IPS-15b (cell line): ENCODE measurements at regions not wholly inside any gene's neighbourhood (a gene's known extent, or its start where the extent isn't known, plus 50 kb on each side); places are given as distances from the start of the nearest gene placed in this dataset.

Experiments
- H3K27me3 ChIP-seq: one replicate; pipeline ENCODE4 v1.6.1; 2013; ENCODE audit warnings: low read length; ENCODE audit not compliant: control insufficient read depth, insufficient read depth
- H3K36me3 ChIP-seq: one replicate; pipeline ENCODE4 v1.6.1; 2013; ENCODE audit warnings: low read length; ENCODE audit not compliant: control insufficient read depth, insufficient read depth
- H3K4me1 ChIP-seq: one replicate; pipeline ENCODE4 v1.6.1; 2013; ENCODE audit warnings: mild to moderate bottlenecking, low read length; ENCODE audit not compliant: control insufficient read depth, insufficient read depth
- H3K4me3 ChIP-seq: one replicate; pipeline ENCODE4 v1.5.1; 2013; ENCODE audit warnings: low read depth, low read length
- H3K9ac ChIP-seq: one replicate; pipeline ENCODE4 v1.6.1; 2013; ENCODE audit warnings: low read depth, mild to moderate bottlenecking, low read length
- H3K9me3 ChIP-seq: one replicate; pipeline ENCODE4 v1.6.1; 2013; ENCODE audit warnings: mild to moderate bottlenecking, low read length; ENCODE audit not compliant: control insufficient read depth, insufficient read depth

- Histone ChIP-seq H3K4me1 (no peaks in the 10 kb centered on the region), H3K9me3 (no peaks in the 10 kb centered on the region), H3K4me3 (no peak overlapping the region), H3K36me3 (no peaks in the 10 kb centered on the region), H3K9ac (no peak overlapping the region), H3K27me3 (no peaks in the 10 kb centered on the region)
Observed at GRCh38 chr7:110187877-110188554, 902.9 kb upstream of the LRRN3 start.

- Histone ChIP-seq H3K4me1 (peaks cover 2% of the 10 kb centered on the region), H3K27me3 (no peaks in the 10 kb centered on the region), H3K36me3 (no peaks in the 10 kb centered on the region), H3K9me3 (no peaks in the 10 kb centered on the region), H3K9ac (no peak overlapping the region), H3K4me3 (no peak overlapping the region)
Observed at GRCh38 chr7:110204527-110204926, 886.4 kb upstream of the LRRN3 start.

GRCh38 chr7:110205899-110206298 lies 885.0 kb upstream of the LRRN3 start:
- Histone ChIP-seq H3K9ac (no peak overlapping the region), H3K4me1 (peaks cover 2% of the 10 kb centered on the region), H3K4me3 (no peak overlapping the region), H3K9me3 (no peaks in the 10 kb centered on the region), H3K27me3 (no peaks in the 10 kb centered on the region), H3K36me3 (no peaks in the 10 kb centered on the region)

- Histone ChIP-seq H3K4me1 (no peaks in the 10 kb centered on the region), H3K36me3 (no peaks in the 10 kb centered on the region), H3K27me3 (no peaks in the 10 kb centered on the region), H3K9ac (no peak overlapping the region), H3K9me3 (no peaks in the 10 kb centered on the region), H3K4me3 (no peak overlapping the region)
Observed at GRCh38 chr7:110209884-110210283, 881.0 kb upstream of the LRRN3 start.

GRCh38 chr7:110210941-110211608 lies 879.9 kb upstream of the LRRN3 start:
- Histone ChIP-seq H3K4me3 (no peak overlapping the region), H3K9me3 (no peaks in the 10 kb centered on the region), H3K9ac (no peak overlapping the region), H3K4me1 (no peaks in the 10 kb centered on the region), H3K27me3 (no peaks in the 10 kb centered on the region), H3K36me3 (no peaks in the 10 kb centered on the region)

GRCh38 chr7:110224643-110225042 lies 866.3 kb upstream of the LRRN3 start:
- Histone ChIP-seq H3K36me3 (no peaks in the 10 kb centered on the region), H3K9me3 (no peaks in the 10 kb centered on the region), H3K27me3 (no peaks in the 10 kb centered on the region), H3K4me3 (no peak overlapping the region), H3K9ac (no peak overlapping the region), H3K4me1 (no peaks in the 10 kb centered on the region)

GRCh38 chr7:110246118-110246517 lies 844.8 kb upstream of the LRRN3 start:
- Histone ChIP-seq H3K9me3 (no peaks in the 10 kb centered on the region), H3K36me3 (no peaks in the 10 kb centered on the region), H3K27me3 (no peaks in the 10 kb centered on the region), H3K9ac (no peak overlapping the region), H3K4me3 (no peak overlapping the region), H3K4me1 (no peaks in the 10 kb centered on the region)

- Histone ChIP-seq H3K9me3 (no peaks in the 10 kb centered on the region), H3K4me3 (no peak overlapping the region)
Observed at GRCh38 chr7:110253093-110253492, 837.8 kb upstream of the LRRN3 start.

GRCh38 chr7:110257673-110258072 lies 833.3 kb upstream of the LRRN3 start:
- no peaks in the 10 kb centered on the region for H3K27me3 ChIP-seq
- no peak overlapping the region for H3K9ac ChIP-seq
- no peak overlapping the region for H3K4me3 ChIP-seq
- no peaks in the 10 kb centered on the region for H3K4me1 ChIP-seq
- no peaks in the 10 kb centered on the region for H3K36me3 ChIP-seq
- no peaks in the 10 kb centered on the region for H3K9me3 ChIP-seq

More at GRCh38 chr7:110253093-110253492, 837.8 kb upstream of the LRRN3 start:
- H3K27me3 ChIP-seq = no peaks in the 10 kb centered on the region
- H3K36me3 ChIP-seq = no peaks in the 10 kb centered on the region
- H3K4me1 ChIP-seq = no peaks in the 10 kb centered on the region
- no peak overlapping the region for H3K9ac ChIP-seq

GRCh38 chr7:110262251-110262650 lies 828.7 kb upstream of the LRRN3 start:
- H3K27me3 ChIP-seq = no peaks in the 10 kb centered on the region
- no peak overlapping the region for H3K4me3 ChIP-seq
- H3K9ac ChIP-seq = no peak overlapping the region
- H3K36me3 ChIP-seq = no peaks in the 10 kb centered on the region
- H3K9me3 ChIP-seq = no peaks in the 10 kb centered on the region
- no peaks in the 10 kb centered on the region for H3K4me1 ChIP-seq

GRCh38 chr7:110264288-110264687 lies 826.6 kb upstream of the LRRN3 start:
- Histone ChIP-seq H3K4me1 (no peaks in the 10 kb centered on the region), H3K9ac (no peak overlapping the region), H3K9me3 (no peaks in the 10 kb centered on the region), H3K4me3 (no peak overlapping the region), H3K36me3 (no peaks in the 10 kb centered on the region), H3K27me3 (no peaks in the 10 kb centered on the region)

- Histone ChIP-seq H3K4me1 (no peaks in the 10 kb centered on the region), H3K36me3 (no peaks in the 10 kb centered on the region), H3K4me3 (no peak overlapping the region), H3K9ac (no peak overlapping the region), H3K27me3 (no peaks in the 10 kb centered on the region), H3K9me3 (no peaks in the 10 kb centered on the region)
Observed at GRCh38 chr7:110281362-110281761, 809.6 kb upstream of the LRRN3 start.
